HEK293 (cell line): ENCODE measurements at regions not wholly inside any gene's neighbourhood (a gene's known extent, or its start where the extent isn't known, plus 50 kb on each side); places are given as distances from the start of the nearest gene placed in this dataset.

Experiments
- ATF2 ChIP-seq: fragments of 450-650 bp; formaldehyde crosslinking; IDR thresholded peaks from 2 replicates; pipeline ENCODE4 v1.5.1; 2016; ENCODE audit warnings: missing biosample characterization, missing genetic modification characterization, low read depth
- CTCF ChIP-seq: fragments of 450-650 bp; formaldehyde crosslinking; IDR thresholded peaks from 2 replicates; pipeline ENCODE4 v1.5.1; 2016; ENCODE audit warnings: missing biosample characterization, missing genetic modification characterization
- PBX3 ChIP-seq: sonication (generic); formaldehyde crosslinking; IDR thresholded peaks from 2 replicates; pipeline ENCODE4 v1.8.1; 2022; ENCODE audit warnings: mild to moderate bottlenecking, moderate library complexity, missing genetic modification reagents
- ZNF10 ChIP-seq: fragments of 450-650 bp; formaldehyde crosslinking; IDR thresholded peaks from 2 replicates; pipeline ENCODE4 v1.5.1; 2017; ENCODE audit warnings: missing biosample characterization, missing genetic modification characterization
- ZNF169 ChIP-seq: fragments of 450-650 bp; formaldehyde crosslinking; IDR thresholded peaks from 2 replicates; pipeline ENCODE4 v1.5.1; 2016; ENCODE audit warnings: missing biosample characterization, missing genetic modification characterization
- ZNF174 ChIP-seq: fragments of 450-650 bp; formaldehyde crosslinking; IDR thresholded peaks from 2 replicates; pipeline ENCODE4 v1.5.0; 2017; ENCODE audit warnings: missing biosample characterization, mild to moderate bottlenecking, missing genetic modification characterization
- ZNF211 ChIP-seq: fragments of 450-650 bp; formaldehyde crosslinking; IDR thresholded peaks from 2 replicates; pipeline ENCODE4 v1.5.1; 2016; ENCODE audit warnings: low read depth, missing biosample characterization, missing genetic modification characterization
- ZNF274 ChIP-seq, 2 experiments: fragments of 200-500 bp in 1 of 2; fragments of 450-650 bp in 1 of 2; sonication (Bioruptor generic) in 1 of 2; formaldehyde crosslinking in 1 of 2; IDR thresholded peaks; 2 replicates each; pipeline versions ENCODE4 v1.5.1 to v1.6.1; 2014 to 2016; ENCODE audit warnings: borderline replicate concordance in 1 of 2, inconsistent platforms in 1 of 2, low read length in 1 of 2, missing biosample characterization in 1 of 2, missing genetic modification characterization in 1 of 2
- ZNF324 ChIP-seq: fragments of 450-650 bp; formaldehyde crosslinking; IDR thresholded peaks from 2 replicates; pipeline ENCODE4 v1.5.1; 2016; ENCODE audit warnings: missing biosample characterization, missing genetic modification characterization
- ZNF350 ChIP-seq: fragments of 450-650 bp; formaldehyde crosslinking; IDR thresholded peaks from 2 replicates; pipeline ENCODE4 v1.5.0; 2017; ENCODE audit warnings: missing biosample characterization, mild to moderate bottlenecking, missing genetic modification characterization
- ZNF449 ChIP-seq: fragments of 450-650 bp; formaldehyde crosslinking; IDR thresholded peaks from 2 replicates; pipeline ENCODE4 v1.5.1; 2017; ENCODE audit warnings: missing biosample characterization, mild to moderate bottlenecking, missing genetic modification characterization, moderate library complexity

GRCh38 chr21:27023186-27023585 is 56.3 kb upstream of the ADAMTS5 start:
- TF ChIP-seq PBX3 (CRISPR knock-in tag) (no peak), ZNF211 (tag by site-specific recombination) (no peak), CTCF (no peak), ZNF324 (tag by site-specific recombination) (no peak), ZNF449 (no peak), ATF2 (tag by site-specific recombination) (no peak), ZNF350 (tag by site-specific recombination) (no peak), ZNF174 (tag by site-specific recombination) (no peak), ZNF169 (tag by site-specific recombination) (no peak), ZNF10 (tag by site-specific recombination) (no peak), ZNF274 (IDR thresholded peaks at IDR 0.05; ENCODE audit: low read length) (no peak), ZNF274 (tag by site-specific recombination; IDR thresholded peaks at IDR 0.05; ENCODE audit: borderline replicate concordance) (no peak)
